Hematopoietic multipotent progenitor cell treated with erythropoietin and hydrocortisone succinate and interleukin-3 and kit ligand, for 15 days (in vitro differentiated cells): ENCODE measurements at regions not wholly inside any gene's neighbourhood (a gene's known extent, or its start where the extent isn't known, plus 50 kb on each side); places are given as distances from the start of the nearest gene placed in this dataset.
"Not testable (repeated sequence)": the region's sequence is repeated elsewhere in the genome, so short reads cannot be mapped to it uniquely, and the experiment has no call there.

Experiments used
- DNase-seq: peaks from one replicate; pipeline ENCODE4 v3.0.0-alpha.2; 2015; ENCODE audit warnings: low spot score

- DNase-seq: no peak
Measured at GRCh38 chr20:40073535-40074111, 615.4 kb downstream of the MAFB start.

GRCh38 chr20:40072907-40073306, 616.1 kb downstream of the MAFB start:
- DNase-seq: no peak

- no peak for DNase-seq
Measured at GRCh38 chr20:40056171-40056570, 632.9 kb downstream of the MAFB start.

GRCh38 chr20:40055711-40056110, 633.3 kb downstream of the MAFB start:
- no peak for DNase-seq

GRCh38 chr20:40054311-40054710, 634.7 kb downstream of the MAFB start:
- no peak for DNase-seq

GRCh38 chr20:40050596-40050995, 638.4 kb downstream of the MAFB start:
- no peak for DNase-seq

GRCh38 chr20:40049854-40050253, 639.2 kb downstream of the MAFB start:
- no peak for DNase-seq

GRCh38 chr20:40046703-40047102, 642.3 kb downstream of the MAFB start:
- DNase-seq: no peak

GRCh38 chr20:40037511-40037910, 651.5 kb downstream of the MAFB start:
- DNase-seq: no peak

GRCh38 chr20:40029589-40029988, 659.4 kb downstream of the MAFB start:
- DNase-seq: no peak

GRCh38 chr20:40019510-40019909, 669.5 kb downstream of the MAFB start:
- DNase-seq: no peak

GRCh38 chr20:40017765-40018164, 671.3 kb downstream of the MAFB start:
- DNase-seq: no peak

- no peak for DNase-seq
Measured at GRCh38 chr20:40016890-40017289, 672.1 kb downstream of the MAFB start.

GRCh38 chr20:40016392-40016791, 672.6 kb downstream of the MAFB start:
- DNase-seq: no peak

GRCh38 chr20:40012026-40012425, 677.0 kb downstream of the MAFB start:
- DNase-seq: not testable (repeated sequence)

GRCh38 chr20:40010483-40010882, 678.6 kb downstream of the MAFB start:
- DNase-seq: no peak

GRCh38 chr20:40009542-40009941, 679.5 kb downstream of the MAFB start:
- DNase-seq: no peak

GRCh38 chr20:40008177-40008576, 680.9 kb downstream of the MAFB start:
- DNase-seq: no peak

- no peak for DNase-seq
Measured at GRCh38 chr20:40006168-40006860, 682.7 kb downstream of the MAFB start.

- DNase-seq: not testable (repeated sequence)
Measured at GRCh38 chr20:40004092-40004491, 684.9 kb downstream of the MAFB start.

- DNase-seq: no peak
Measured at GRCh38 chr20:39993742-39994141, 695.3 kb downstream of the MAFB start.

GRCh38 chr20:39990692-39991091, 698.3 kb downstream of the MAFB start:
- no peak for DNase-seq

GRCh38 chr20:39988991-39989390, 700.0 kb downstream of the MAFB start:
- DNase-seq: no peak
